ENCODE measurements at regions not wholly inside any gene's neighbourhood (a gene's known extent, or its start where the extent isn't known, plus 50 kb on each side); places are given as distances from the start of the nearest gene placed in this dataset.

DNA sequence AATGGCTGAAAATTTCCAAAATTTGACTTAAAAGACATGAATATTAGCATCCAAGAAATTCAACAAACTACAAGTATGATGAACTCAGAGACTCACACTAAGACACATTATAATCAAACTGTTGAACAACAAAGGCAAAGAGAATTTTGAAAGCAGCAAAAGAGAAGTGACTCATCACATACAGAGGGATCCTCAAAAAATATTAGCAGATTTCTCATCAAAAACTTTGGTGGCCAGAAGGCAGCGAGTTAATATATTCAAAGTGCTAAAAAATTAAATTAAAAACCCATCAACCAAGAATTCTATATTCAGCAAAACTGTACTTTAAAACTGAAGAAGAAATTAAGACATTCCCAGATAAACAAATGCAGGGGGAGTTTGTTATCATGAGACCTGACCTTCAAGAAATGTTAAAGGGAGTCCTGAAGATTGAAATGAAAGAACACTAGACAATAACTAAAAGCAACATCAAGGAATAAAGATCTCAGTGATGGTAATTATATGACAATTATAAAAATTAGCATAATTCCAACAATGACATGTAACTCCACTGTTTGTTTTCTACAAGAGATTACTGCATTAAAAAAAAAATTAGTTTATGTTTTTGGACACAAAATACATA, 150.0 kb downstream of the RNASET2 start:
- TF ChIP-seq, protein P1, sequence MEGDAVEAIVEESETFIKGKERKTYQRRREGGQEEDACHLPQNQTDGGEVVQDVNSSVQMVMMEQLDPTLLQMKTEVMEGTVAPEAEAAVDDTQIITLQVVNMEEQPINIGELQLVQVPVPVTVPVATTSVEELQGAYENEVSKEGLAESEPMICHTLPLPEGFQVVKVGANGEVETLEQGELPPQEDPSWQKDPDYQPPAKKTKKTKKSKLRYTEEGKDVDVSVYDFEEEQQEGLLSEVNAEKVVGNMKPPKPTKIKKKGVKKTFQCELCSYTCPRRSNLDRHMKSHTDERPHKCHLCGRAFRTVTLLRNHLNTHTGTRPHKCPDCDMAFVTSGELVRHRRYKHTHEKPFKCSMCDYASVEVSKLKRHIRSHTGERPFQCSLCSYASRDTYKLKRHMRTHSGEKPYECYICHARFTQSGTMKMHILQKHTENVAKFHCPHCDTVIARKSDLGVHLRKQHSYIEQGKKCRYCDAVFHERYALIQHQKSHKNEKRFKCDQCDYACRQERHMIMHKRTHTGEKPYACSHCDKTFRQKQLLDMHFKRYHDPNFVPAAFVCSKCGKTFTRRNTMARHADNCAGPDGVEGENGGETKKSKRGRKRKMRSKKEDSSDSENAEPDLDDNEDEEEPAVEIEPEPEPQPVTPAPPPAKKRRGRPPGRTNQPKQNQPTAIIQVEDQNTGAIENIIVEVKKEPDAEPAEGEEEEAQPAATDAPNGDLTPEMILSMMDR (conservative IDR thresholded peaks at IDR 0.05; ENCODE audit: low read length) = no peak
- TF ChIP-seq EZH2phosphoT487 (IDR thresholded peaks at IDR 0.05; ENCODE audit: borderline replicate concordance) = no peak

All from Loucy (cell line).